Tibial nerve (tissue), 4 donors: ENCODE measurements at regions not wholly inside any gene's neighbourhood (a gene's known extent, or its start where the extent isn't known, plus 50 kb on each side); places are given as distances from the start of the nearest gene placed in this dataset.

ENCODE experiments used
- DNase-seq, 2 donors: peaks; one replicate each; pipeline ENCODE4 v3.0.0-alpha.2; 2019; ENCODE audit warnings: low spot score in 2 of 2
- H3K27ac ChIP-seq, 4 donors: fragments of 200-600 bp; sonication (generic) in 3 of 4; one replicate each; pipeline ENCODE4 v1.5.1; 2017 to 2019; ENCODE audit warnings: mild to moderate bottlenecking in 1 of 4
- H3K27me3 ChIP-seq, 2 donors: fragments of 200-600 bp; sonication (generic) in 1 of 2; one replicate each; pipeline versions ENCODE4 v1.5.1 to v1.6.0; 2017 to 2019
- H3K36me3 ChIP-seq, 3 donors: fragments of 200-600 bp; sonication (generic); one replicate each; pipeline ENCODE4 v1.5.1; 2018 to 2019
- H3K4me1 ChIP-seq, 4 donors: fragments of 200-600 bp; sonication (generic) in 3 of 4; one replicate each; pipeline ENCODE4 v1.5.1; 2017 to 2019
- H3K4me3 ChIP-seq, 4 donors: fragments of 200-600 bp; sonication (generic) in 3 of 4; one replicate each; pipeline ENCODE4 v1.5.1; 2017 to 2019; ENCODE audit warnings: mild to moderate bottlenecking in 1 of 4, moderate library complexity in 1 of 4
- H3K9me3 ChIP-seq, 4 donors: fragments of 200-600 bp; sonication (generic) in 3 of 4; one replicate each; pipeline ENCODE4 v1.5.1; 2017 to 2019
- CTCF ChIP-seq, 5 experiments: fragments of 200-600 bp in 3 of 5; fragments of 450-650 bp in 2 of 5; sonication (generic) in 3 of 5; IDR thresholded peaks; one replicate each; pipeline ENCODE4 v1.5.1; 2016 to 2019; ENCODE audit warnings: antibody characterized with exemption in 5 of 5, mild to moderate bottlenecking in 3 of 5, moderate library complexity in 2 of 5
- EP300 ChIP-seq, 2 donors: sonication (generic); formaldehyde crosslinking; IDR thresholded peaks; one replicate each; pipeline ENCODE4 v1.6.1; 2017; ENCODE audit warnings: antibody characterized with exemption in 2 of 2, mild to moderate bottlenecking in 1 of 2
- POLR2A ChIP-seq, 2 donors: fragments of 450-650 bp; IDR thresholded peaks; one replicate each; pipeline ENCODE4 v1.6.1; 2017; ENCODE audit warnings: antibody characterized with exemption in 2 of 2, mild to moderate bottlenecking in 2 of 2, moderate library complexity in 2 of 2
- WGBS, 2 donors: methylation state at CpG; one replicate each; pipeline ENCODE4 v1.1.5; 2018; 5-methylcytosine and 5-hydroxymethylcytosine counted together

GRCh38 chr2:53252115-53252514 lies 515.5 kb upstream of the CHAC2 start:
- Histone ChIP-seq H3K27ac (no peak overlapping the region), H3K9me3 (no peaks in the 10 kb centered on the region), H3K36me3 (no peaks in the 10 kb centered on the region), H3K27me3 (no peaks in the 10 kb centered on the region), H3K4me1 (peaks cover 0 to 6% (median 0%) of the 10 kb centered on the region in 4 donors), H3K4me3 (no peak overlapping the region)
- WGBS, 2 donors: 44 to 52% methylated on average over 1 of the region's 1 CpG
- no peak for DNase-seq
- TF ChIP-seq POLR2A (IDR thresholded peaks at IDR 0.05): no peak
- TF ChIP-seq EP300 (IDR thresholded peaks at IDR 0.05): no peak
- no peak for TF ChIP-seq CTCF (IDR thresholded peaks at IDR 0.05)

- no peak for TF ChIP-seq POLR2A (IDR thresholded peaks at IDR 0.05)
- TF ChIP-seq EP300 (IDR thresholded peaks at IDR 0.05): no peak
- no peak for TF ChIP-seq CTCF (IDR thresholded peaks at IDR 0.05)
- no peak for DNase-seq
- Histone ChIP-seq H3K4me1 (peaks cover 0 to 6% (median 0%) of the 10 kb centered on the region in 4 donors), H3K27ac (no peak overlapping the region), H3K36me3 (no peaks in the 10 kb centered on the region), H3K4me3 (no peak overlapping the region), H3K27me3 (no peaks in the 10 kb centered on the region), H3K9me3 (no peaks in the 10 kb centered on the region)
- 74 to 75% methylated on average over 6 of the region's 6 CpGs for WGBS, 2 donors
These were observed 519.5 kb upstream of the CHAC2 start for GRCh38 chr2:53247956-53248735.

GRCh38 chr2:53243430-53243829 lies 524.2 kb upstream of the CHAC2 start:
- Histone ChIP-seq H3K4me3 (no peak overlapping the region), H3K9me3 (no peaks in the 10 kb centered on the region), H3K36me3 (no peaks in the 10 kb centered on the region), H3K27me3 (no peaks in the 10 kb centered on the region), H3K4me1 (no peaks in the 10 kb centered on the region), H3K27ac (no peak overlapping the region)
- no peak for TF ChIP-seq CTCF (IDR thresholded peaks at IDR 0.05)
- no peak for TF ChIP-seq EP300 (IDR thresholded peaks at IDR 0.05)
- TF ChIP-seq POLR2A (IDR thresholded peaks at IDR 0.05): no peak
- DNase-seq: no peak

GRCh38 chr2:53242090-53242489 lies 525.5 kb upstream of the CHAC2 start:
- Histone ChIP-seq H3K4me3 (no peak overlapping the region), H3K27me3 (no peaks in the 10 kb centered on the region), H3K4me1 (no peaks in the 10 kb centered on the region), H3K9me3 (no peaks in the 10 kb centered on the region), H3K27ac (no peak overlapping the region), H3K36me3 (no peaks in the 10 kb centered on the region)
- WGBS, 2 donors: 79 to 81% methylated on average over 3 of the region's 3 CpGs
- no peak for DNase-seq
- TF ChIP-seq EP300 (IDR thresholded peaks at IDR 0.05) (no peak), POLR2A (IDR thresholded peaks at IDR 0.05) (no peak), CTCF (IDR thresholded peaks at IDR 0.05) (no peak)

GRCh38 chr2:53235836-53236582 lies 531.6 kb upstream of the CHAC2 start:
- Histone ChIP-seq H3K27ac (no peak overlapping the region), H3K27me3 (no peaks in the 10 kb centered on the region), H3K4me3 (no peak overlapping the region), H3K9me3 (no peaks in the 10 kb centered on the region), H3K4me1 (no peaks in the 10 kb centered on the region), H3K36me3 (no peaks in the 10 kb centered on the region)
- 28 to 31% methylated on average over 1 of the region's 1 CpG for WGBS, 2 donors
- DNase-seq: no peak
- TF ChIP-seq CTCF (IDR thresholded peaks at IDR 0.05) (no peak), EP300 (IDR thresholded peaks at IDR 0.05) (no peak), POLR2A (IDR thresholded peaks at IDR 0.05) (no peak)
